ENCODE measurements at regions not wholly inside any gene's neighbourhood (a gene's known extent, or its start where the extent isn't known, plus 50 kb on each side); places are given as distances from the start of the nearest gene placed in this dataset.

GRCh38 chr15:69505956-69506556 is 53.4 kb downstream of the RPLP1 start:
- DNase-seq (ENCODE audit: low spot score) = no peak

- no peak for DNase-seq (ENCODE audit: low spot score)
Observed at GRCh38 chr15:69508659-69509058, 56.0 kb downstream of the RPLP1 start.

- peak; percentile 8 for DNase-seq (ENCODE audit: low spot score)
Observed at GRCh38 chr15:69509131-69509530, 56.5 kb downstream of the RPLP1 start.

GRCh38 chr15:69510556-69510955 is 57.9 kb downstream of the RPLP1 start:
- DNase-seq (ENCODE audit: low spot score) = no peak

- DNase-seq (ENCODE audit: low spot score) = no peak
Observed at GRCh38 chr15:69511015-69511414, 58.4 kb downstream of the RPLP1 start.

GRCh38 chr15:69511716-69512340 is 59.2 kb downstream of the RPLP1 start:
- no peak for DNase-seq (ENCODE audit: low spot score)

- DNase-seq (ENCODE audit: low spot score) = no peak
Observed at GRCh38 chr15:69513450-69513960, 60.9 kb downstream of the RPLP1 start.

- no peak for DNase-seq (ENCODE audit: low spot score)
Observed at GRCh38 chr15:69513986-69514385, 61.4 kb downstream of the RPLP1 start.

GRCh38 chr15:69515508-69515907 is 62.9 kb downstream of the RPLP1 start:
- DNase-seq (ENCODE audit: low spot score) = no peak

- no peak for DNase-seq (ENCODE audit: low spot score)
Observed at GRCh38 chr15:69515926-69516325, 63.3 kb downstream of the RPLP1 start.

GRCh38 chr15:69517052-69517451 is 64.4 kb downstream of the RPLP1 start:
- no peak for DNase-seq (ENCODE audit: low spot score)

GRCh38 chr15:69518806-69519205 is 66.2 kb downstream of the RPLP1 start:
- no peak for DNase-seq (ENCODE audit: low spot score)

- DNase-seq (ENCODE audit: low spot score) = no peak
Observed at GRCh38 chr15:69520067-69520466, 67.4 kb downstream of the RPLP1 start.

GRCh38 chr15:69522361-69522760 is 69.7 kb downstream of the RPLP1 start:
- no peak for DNase-seq (ENCODE audit: low spot score)

- peak; percentile 50 for DNase-seq (ENCODE audit: low spot score)
Observed at GRCh38 chr15:69523010-69524001, 70.7 kb downstream of the RPLP1 start.

GRCh38 chr15:69524296-69524695 is 71.7 kb downstream of the RPLP1 start:
- no peak for DNase-seq (ENCODE audit: low spot score)

- no peak for DNase-seq (ENCODE audit: low spot score)
Observed at GRCh38 chr15:69524814-69525213, 72.2 kb downstream of the RPLP1 start.

GRCh38 chr15:69525543-69525942 is 72.9 kb downstream of the RPLP1 start:
- DNase-seq (ENCODE audit: low spot score) = no peak

GRCh38 chr15:69526081-69527061 is 73.8 kb downstream of the RPLP1 start:
- DNase-seq (ENCODE audit: low spot score) = no peak

- DNase-seq (ENCODE audit: low spot score) = no peak
Observed at GRCh38 chr15:69529141-69529540, 76.5 kb downstream of the RPLP1 start.

- DNase-seq (ENCODE audit: low spot score) = no peak
Observed at GRCh38 chr15:69529961-69530633, 77.5 kb downstream of the RPLP1 start.
